ENCODE measurements at regions not wholly inside any gene's neighbourhood (a gene's known extent, or its start where the extent isn't known, plus 50 kb on each side); places are given as distances from the start of the nearest gene placed in this dataset.

- TF ChIP-seq CTCF (conservative IDR thresholded peaks at IDR 0.05), result no peak
- Histone ChIP-seq H4K8ac (replicated peaks; ENCODE audit: insufficient read length, low read depth, low read length) (no peak overlapping the region), H2BK120ac (ENCODE audit: low read depth, low read length, poor library complexity, severe bottlenecking) (no peak overlapping the region), H2AK5ac (ENCODE audit: insufficient read length, low read length) (no peak overlapping the region), H2AFZ (ENCODE audit: low read length) (no peak overlapping the region), H3K27me3 (ENCODE audit: insufficient read depth, low read length) (peaks cover 35% of the 10 kb centered on the region), H4K5ac (ENCODE audit: insufficient read length, low read depth, low read length) (no peak overlapping the region), H4K20me1 (ENCODE audit: control insufficient read depth, insufficient read depth, insufficient read length) (no peaks in the 10 kb centered on the region), H3K4me1 (ENCODE audit: insufficient read depth, low read length) (no peaks in the 10 kb centered on the region; the same call in none of the 2 replicates), H2BK20ac (ENCODE audit: low read depth, low read length, poor library complexity, severe bottlenecking) (no peak overlapping the region), H3K23ac (ENCODE audit: insufficient read length, low read depth, low read length) (no peak overlapping the region), H3K79me2 (ENCODE audit: insufficient read depth, low read length) (no peaks in the 10 kb centered on the region), H3K14ac (ENCODE audit: insufficient read depth, low read length) (no peak overlapping the region), H3K23me2 (ENCODE audit: insufficient read length, low read depth, low read length, poor library complexity, severe bottlenecking) (peaks cover 14% of the 10 kb centered on the region), H2BK15ac (ENCODE audit: low read depth, low read length) (no peak overlapping the region), H3K56ac (ENCODE audit: insufficient read length, low read depth, low read length) (no peak overlapping the region), H3K9me3 (ENCODE audit: control insufficient read depth, low read depth, low read length) (peaks cover 2% of the 10 kb centered on the region), H2BK5ac (ENCODE audit: insufficient read length, low read length) (no peak overlapping the region), H3K18ac (ENCODE audit: insufficient read length, low read depth, low read length) (no peak overlapping the region), H3K4ac (ENCODE audit: low read depth, low read length) (no peak overlapping the region), H3K9ac (ENCODE audit: extremely low read depth, insufficient read length, low read length) (no peak overlapping the region), H4K91ac (ENCODE audit: insufficient read length, low read depth, low read length) (no peak overlapping the region), H3K79me1 (ENCODE audit: insufficient read depth, low read depth, low read length, poor library complexity, severe bottlenecking) (no peaks in the 10 kb centered on the region), H3T11ph (ENCODE audit: low read length) (no peak overlapping the region), H3K27ac (ENCODE audit: insufficient read length, low read depth, low read length) (no peak overlapping the region), H2BK12ac (ENCODE audit: insufficient read length, low read depth, low read length) (no peak overlapping the region), H3K4me2 (ENCODE audit: insufficient read depth, insufficient read length, low read length) (peak overlapping the region; percentile 86)
- Mint-ChIP-seq H3K4me3 (peak overlapping the region; percentile 71 to 90; a peak in 3 of 5 replicates), H3K27ac (no peak overlapping the region), H3K9me3 (peaks cover 8 to 10% of the 10 kb centered on the region in 2 experiments), H3K4me1 (peaks cover 15 to 22% of the 10 kb centered on the region in 2 experiments), H3K36me3 (ENCODE audit: insufficient read depth in 1 of 3, low read depth in 3 of 3) (peaks cover 0 to 4% (median 3%) of the 10 kb centered on the region in 3 experiments; a peak in 2 of 7 replicates), H3K27me3 (ENCODE audit: low read depth) (peaks cover 83% of the 10 kb centered on the region)
- WGBS (ENCODE audit: extremely low coverage, insufficient read length, low lambda C conversion rate), result no CpG with 5 or more reads among the region's 6 CpGs
- DNase-seq, result peak; percentile 41
These were observed 75.2 kb upstream of the TBX5 start for GRCh38 chr12:114481200-114481535.

All from H9 (cell line).